Muscle layer of duodenum (tissue), 2 donors: ENCODE measurements at regions not wholly inside any gene's neighbourhood (a gene's known extent, or its start where the extent isn't known, plus 50 kb on each side); places are given as distances from the start of the nearest gene placed in this dataset.

Source experiments
- H3K27ac ChIP-seq: one replicate; pipeline ENCODE4 v1.7.0; 2013; ENCODE audit warnings: mild to moderate bottlenecking, low read length
- H3K27me3 ChIP-seq: one replicate; pipeline ENCODE4 v1.7.0; 2013; ENCODE audit warnings: low read depth, mild to moderate bottlenecking, control low read depth, low read length
- H3K36me3 ChIP-seq, 2 donors: one replicate each; pipeline ENCODE4 v1.7.0; 2013; ENCODE audit warnings: low read length in 2 of 2, control low read depth in 1 of 2, mild to moderate bottlenecking in 1 of 2; ENCODE audit not compliant: insufficient read depth in 2 of 2, control insufficient read depth in 1 of 2
- H3K4me1 ChIP-seq, 2 donors: one replicate each; pipeline ENCODE4 v1.7.0; 2013; ENCODE audit warnings: low read length in 2 of 2, mild to moderate bottlenecking in 2 of 2, control low read depth in 1 of 2, moderate library complexity in 1 of 2; ENCODE audit not compliant: insufficient read depth in 2 of 2, control insufficient read depth in 1 of 2
- H3K4me3 ChIP-seq, 2 donors: one replicate each; pipeline ENCODE4 v1.7.0; 2013; ENCODE audit warnings: low read length in 2 of 2, low read depth in 1 of 2, mild to moderate bottlenecking in 1 of 2
- H3K9me3 ChIP-seq, 2 donors: one replicate each; pipeline ENCODE4 v1.7.0; 2013; ENCODE audit warnings: low read length in 2 of 2, control low read depth in 1 of 2, mild to moderate bottlenecking in 1 of 2; ENCODE audit not compliant: control insufficient read depth in 1 of 2
- donor health status: healthy.

DNA sequence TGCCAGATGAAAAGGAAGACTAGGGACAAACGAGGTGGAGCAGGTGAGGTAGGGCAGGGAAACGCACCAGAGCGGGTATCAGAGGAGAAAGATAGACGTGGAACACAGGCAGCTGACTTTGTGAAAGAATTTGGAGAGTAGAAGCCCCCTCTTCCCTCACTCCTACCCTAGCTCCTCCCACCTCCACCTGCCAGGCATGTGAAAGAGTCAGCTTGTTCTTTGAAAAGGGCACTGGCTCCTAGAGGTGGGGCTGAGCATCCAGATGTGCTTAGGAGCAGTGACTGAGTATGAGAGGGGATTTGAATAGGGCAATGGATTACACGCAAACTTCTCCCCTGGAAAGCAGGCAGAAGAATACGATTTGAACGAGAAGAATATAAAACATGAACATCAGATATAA is 174.2 kb upstream of the INHBA start:
- Histone ChIP-seq H3K9me3 (peaks cover 0 to 1% of the 10 kb centered on the region in 2 donors), H3K4me1 (peaks cover 0 to 5% of the 10 kb centered on the region in 2 donors), H3K27ac (no peak overlapping the region), H3K4me3 (no peak overlapping the region), H3K36me3 (no peaks in the 10 kb centered on the region), H3K27me3 (no peaks in the 10 kb centered on the region)

- H3K4me1 ChIP-seq = peaks cover 0 to 5% of the 10 kb centered on the region in 2 donors
- H3K4me3 ChIP-seq = no peak overlapping the region
- H3K9me3 ChIP-seq = peaks cover 0 to 2% of the 10 kb centered on the region in 2 donors
- H3K27ac ChIP-seq = no peak overlapping the region
- H3K36me3 ChIP-seq = no peaks in the 10 kb centered on the region
- H3K27me3 ChIP-seq = no peaks in the 10 kb centered on the region
Measured at GRCh38 chr7:41875513-41875912, 172.6 kb upstream of the INHBA start.

DNA sequence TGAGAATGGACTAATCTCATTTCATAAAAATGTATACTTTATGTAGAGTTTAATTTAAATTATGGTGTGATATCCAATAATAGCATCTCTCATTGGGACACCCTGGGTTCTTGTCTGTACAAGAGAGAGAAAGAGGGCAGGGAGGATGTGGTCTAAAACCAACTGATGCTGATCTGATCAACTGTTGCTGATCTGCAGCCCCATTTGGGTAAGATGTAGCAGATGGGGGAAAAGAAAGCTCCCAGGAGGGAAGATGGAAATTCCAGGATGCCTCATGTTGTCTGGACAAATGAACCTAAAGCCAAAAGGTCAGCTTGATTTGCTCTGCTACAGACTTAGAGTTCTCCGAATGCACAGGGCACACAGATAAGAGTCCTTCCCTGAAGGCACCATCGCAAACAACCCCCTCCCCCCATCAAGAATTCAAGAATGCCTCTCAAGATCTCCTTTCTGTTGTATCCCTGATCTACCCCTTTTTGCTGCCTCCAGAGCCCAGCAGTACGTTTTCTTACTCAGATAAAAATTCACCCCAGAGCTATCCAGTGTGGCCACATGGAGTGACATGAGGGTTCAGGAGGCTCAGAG is 171.4 kb upstream of the INHBA start:
- no peak overlapping the region for H3K4me3 ChIP-seq
- no peak overlapping the region for H3K27ac ChIP-seq
- H3K9me3 ChIP-seq = peaks cover 0 to 2% of the 10 kb centered on the region in 2 donors
- H3K36me3 ChIP-seq = no peaks in the 10 kb centered on the region
- no peaks in the 10 kb centered on the region for H3K27me3 ChIP-seq
- no peaks in the 10 kb centered on the region for H3K4me1 ChIP-seq

DNA sequence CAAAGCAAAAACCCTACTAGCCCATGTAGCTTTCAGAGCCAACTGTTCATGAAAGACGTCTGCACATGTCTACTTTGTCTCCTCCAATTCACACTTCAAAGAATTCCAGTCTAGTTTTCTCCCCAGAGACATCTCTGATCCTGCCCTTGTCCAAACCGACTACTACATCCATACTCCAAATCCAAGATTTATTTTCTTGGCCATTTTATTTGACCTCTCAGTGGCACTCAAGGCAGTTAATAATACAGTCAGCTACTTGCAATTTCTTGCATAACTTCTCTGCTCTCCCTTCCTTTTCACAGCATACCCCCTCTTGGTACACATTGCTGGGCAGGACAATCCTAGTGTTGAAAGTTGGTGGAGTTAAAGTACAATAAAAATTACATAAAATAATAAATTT is 170.9 kb upstream of the INHBA start:
- H3K4me1 ChIP-seq = no peaks in the 10 kb centered on the region
- no peak overlapping the region for H3K4me3 ChIP-seq
- no peaks in the 10 kb centered on the region for H3K27me3 ChIP-seq
- H3K27ac ChIP-seq = no peak overlapping the region
- no peaks in the 10 kb centered on the region for H3K36me3 ChIP-seq
- H3K9me3 ChIP-seq = peaks cover 0 to 2% of the 10 kb centered on the region in 2 donors

GRCh38 chr7:41872966-41873365 is 170.1 kb upstream of the INHBA start:
- Histone ChIP-seq H3K4me3 (no peak overlapping the region), H3K27me3 (no peaks in the 10 kb centered on the region), H3K27ac (no peak overlapping the region), H3K4me1 (no peaks in the 10 kb centered on the region), H3K9me3 (peaks cover 0 to 2% of the 10 kb centered on the region in 2 donors), H3K36me3 (no peaks in the 10 kb centered on the region)

- Histone ChIP-seq H3K27ac (no peak overlapping the region), H3K36me3 (no peaks in the 10 kb centered on the region), H3K4me1 (no peaks in the 10 kb centered on the region), H3K9me3 (peaks cover 0 to 2% of the 10 kb centered on the region in 2 donors), H3K27me3 (no peaks in the 10 kb centered on the region), H3K4me3 (no peak overlapping the region)
Measured at GRCh38 chr7:41870461-41871138, 167.7 kb upstream of the INHBA start.

GRCh38 chr7:41869997-41870396 is 167.1 kb upstream of the INHBA start:
- H3K27ac ChIP-seq = no peak overlapping the region
- peaks cover 0 to 2% of the 10 kb centered on the region in 2 donors for H3K9me3 ChIP-seq
- no peaks in the 10 kb centered on the region for H3K4me1 ChIP-seq
- H3K36me3 ChIP-seq = no peaks in the 10 kb centered on the region
- H3K27me3 ChIP-seq = no peaks in the 10 kb centered on the region
- no peak overlapping the region for H3K4me3 ChIP-seq

DNA sequence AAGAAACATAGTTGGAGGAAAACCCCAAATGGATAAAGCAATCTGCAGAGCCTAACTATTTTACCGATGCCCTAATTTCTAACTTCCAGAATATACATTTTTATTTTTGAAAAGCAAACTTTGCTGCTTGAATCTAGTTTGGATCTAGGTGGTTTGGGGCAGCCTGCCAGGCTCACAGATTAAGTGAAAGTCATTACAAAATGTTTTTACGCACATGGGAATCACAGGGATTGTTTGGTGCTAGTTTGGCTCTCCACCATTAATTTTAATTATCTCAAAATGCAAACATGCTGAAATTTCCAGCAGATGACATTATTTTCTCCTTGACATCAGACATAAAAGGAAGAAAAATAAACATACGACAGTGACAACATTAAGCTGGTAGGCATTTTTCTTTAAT is 166.7 kb upstream of the INHBA start:
- H3K27ac ChIP-seq = no peak overlapping the region
- no peak overlapping the region for H3K4me3 ChIP-seq
- H3K9me3 ChIP-seq = peaks cover 0 to 2% of the 10 kb centered on the region in 2 donors
- H3K27me3 ChIP-seq = no peaks in the 10 kb centered on the region
- H3K4me1 ChIP-seq = no peaks in the 10 kb centered on the region
- no peaks in the 10 kb centered on the region for H3K36me3 ChIP-seq

GRCh38 chr7:41869091-41869490 is 166.2 kb upstream of the INHBA start:
- no peak overlapping the region for H3K27ac ChIP-seq
- H3K27me3 ChIP-seq = no peaks in the 10 kb centered on the region
- no peaks in the 10 kb centered on the region for H3K36me3 ChIP-seq
- H3K9me3 ChIP-seq = peaks cover 0 to 2% of the 10 kb centered on the region in 2 donors
- no peaks in the 10 kb centered on the region for H3K4me1 ChIP-seq
- H3K4me3 ChIP-seq = no peak overlapping the region

- H3K27ac ChIP-seq = no peak overlapping the region
- no peaks in the 10 kb centered on the region for H3K36me3 ChIP-seq
- peaks cover 0 to 2% of the 10 kb centered on the region in 2 donors for H3K9me3 ChIP-seq
- no peak overlapping the region for H3K4me3 ChIP-seq
- H3K4me1 ChIP-seq = no peaks in the 10 kb centered on the region
- no peaks in the 10 kb centered on the region for H3K27me3 ChIP-seq
Measured at GRCh38 chr7:41867639-41868280, 164.9 kb upstream of the INHBA start.

GRCh38 chr7:41862261-41862660 is 159.4 kb upstream of the INHBA start:
- H3K4me1 ChIP-seq = peaks cover 0 to 4% of the 10 kb centered on the region in 2 donors
- H3K9me3 ChIP-seq = no peaks in the 10 kb centered on the region
- no peaks in the 10 kb centered on the region for H3K27me3 ChIP-seq
- no peak overlapping the region for H3K27ac ChIP-seq
- H3K36me3 ChIP-seq = no peaks in the 10 kb centered on the region
- H3K4me3 ChIP-seq = no peak overlapping the region
